Erythroblast (primary cell): ENCODE measurements at regions not wholly inside any gene's neighbourhood (a gene's known extent, or its start where the extent isn't known, plus 50 kb on each side); places are given as distances from the start of the nearest gene placed in this dataset.

Experiments
- GATA1 ChIP-seq: IDR thresholded peaks from 2 replicates; pipeline ENCODE4 v1.6.1; 2011; ENCODE audit warnings: low read depth, mild to moderate bottlenecking, control low read depth, low read length, moderate library complexity
- POLR2A ChIP-seq: IDR thresholded peaks from 2 replicates; pipeline ENCODE4 v1.6.1; 2011; ENCODE audit warnings: mild to moderate bottlenecking, low read length

- TF ChIP-seq POLR2A, result no peak
- no peak for TF ChIP-seq GATA1
These were observed 101.4 kb upstream of the PPM1H start for GRCh38 chr12:63036216-63036973.
